ENCODE measurements at regions not wholly inside any gene's neighbourhood (a gene's known extent, or its start where the extent isn't known, plus 50 kb on each side); places are given as distances from the start of the nearest gene placed in this dataset.
"Not testable (repeated sequence)": the region's sequence is repeated elsewhere in the genome, so short reads cannot be mapped to it uniquely, and the experiment has no call there.

DNA sequence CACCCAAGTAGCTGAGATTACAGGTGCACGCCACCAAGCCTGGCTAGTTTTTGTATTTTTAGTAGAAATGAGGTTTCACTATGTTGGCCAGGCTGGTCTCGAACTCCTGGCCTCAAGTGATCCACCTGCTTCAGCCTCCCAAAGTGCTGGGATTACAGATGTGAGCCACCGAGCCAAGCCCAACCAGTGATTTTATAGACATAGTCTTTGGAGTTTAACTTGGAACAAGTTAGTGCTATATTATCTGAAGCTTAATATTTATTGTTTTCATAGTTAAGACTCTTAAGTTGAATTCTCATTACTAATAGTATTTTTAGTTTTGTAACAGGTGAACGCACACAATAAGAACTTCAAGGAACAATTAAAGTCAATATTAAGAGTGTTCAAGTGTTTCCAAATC lies 122.1 kb downstream of the SPAG6 start:
- H3K4me1 Mint-ChIP-seq (ENCODE audit: low read depth); H3K4me3 Mint-ChIP-seq; H3K27ac Mint-ChIP-seq; H3K9me3 Mint-ChIP-seq; DNase-seq; H3K36me3 Mint-ChIP-seq (ENCODE audit: low read depth): not testable (repeated sequence)
- peaks cover 22% of the 10 kb centered on the region for H3K27me3 Mint-ChIP-seq (ENCODE audit: insufficient read depth)

GRCh38 chr10:22468570-22469320 lies 123.4 kb downstream of the SPAG6 start:
- TF ChIP-seq, protein P1, sequence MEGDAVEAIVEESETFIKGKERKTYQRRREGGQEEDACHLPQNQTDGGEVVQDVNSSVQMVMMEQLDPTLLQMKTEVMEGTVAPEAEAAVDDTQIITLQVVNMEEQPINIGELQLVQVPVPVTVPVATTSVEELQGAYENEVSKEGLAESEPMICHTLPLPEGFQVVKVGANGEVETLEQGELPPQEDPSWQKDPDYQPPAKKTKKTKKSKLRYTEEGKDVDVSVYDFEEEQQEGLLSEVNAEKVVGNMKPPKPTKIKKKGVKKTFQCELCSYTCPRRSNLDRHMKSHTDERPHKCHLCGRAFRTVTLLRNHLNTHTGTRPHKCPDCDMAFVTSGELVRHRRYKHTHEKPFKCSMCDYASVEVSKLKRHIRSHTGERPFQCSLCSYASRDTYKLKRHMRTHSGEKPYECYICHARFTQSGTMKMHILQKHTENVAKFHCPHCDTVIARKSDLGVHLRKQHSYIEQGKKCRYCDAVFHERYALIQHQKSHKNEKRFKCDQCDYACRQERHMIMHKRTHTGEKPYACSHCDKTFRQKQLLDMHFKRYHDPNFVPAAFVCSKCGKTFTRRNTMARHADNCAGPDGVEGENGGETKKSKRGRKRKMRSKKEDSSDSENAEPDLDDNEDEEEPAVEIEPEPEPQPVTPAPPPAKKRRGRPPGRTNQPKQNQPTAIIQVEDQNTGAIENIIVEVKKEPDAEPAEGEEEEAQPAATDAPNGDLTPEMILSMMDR (IDR thresholded peaks at IDR 0.05): no peak
- DNase-seq: no peak
- H3K27me3 Mint-ChIP-seq (ENCODE audit: insufficient read depth): peaks cover 19% of the 10 kb centered on the region
- H3K4me1 Mint-ChIP-seq (ENCODE audit: low read depth): no peaks in the 10 kb centered on the region
- H3K9me3 Mint-ChIP-seq: no peaks in the 10 kb centered on the region
- H3K27ac Mint-ChIP-seq: no peak overlapping the region
- no peak overlapping the region for H3K4me3 Mint-ChIP-seq
- no peaks in the 10 kb centered on the region for H3K36me3 Mint-ChIP-seq (ENCODE audit: low read depth)

DNA sequence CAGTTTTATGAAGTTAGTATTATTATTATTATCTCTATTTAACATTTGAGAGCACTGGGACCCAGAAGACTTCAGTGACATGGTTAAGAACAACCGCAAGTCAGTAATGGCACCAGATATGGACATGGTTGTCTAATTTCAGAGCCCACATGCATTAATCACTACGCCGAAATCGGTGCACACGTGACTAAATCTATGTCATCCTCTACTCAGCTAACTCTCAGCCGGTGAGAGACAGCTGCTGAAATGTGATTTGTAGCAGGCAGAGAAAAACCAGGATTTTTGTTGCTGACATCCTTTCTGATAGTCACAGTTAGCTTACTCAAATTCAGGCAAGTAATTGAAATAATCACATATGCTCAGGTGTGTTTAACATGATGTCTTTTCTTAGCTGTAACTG lies 127.7 kb downstream of the SPAG6 start:
- Mint-ChIP-seq H3K4me1 (ENCODE audit: low read depth) (no peaks in the 10 kb centered on the region), H3K4me3 (no peak overlapping the region), H3K27ac (no peak overlapping the region), H3K36me3 (ENCODE audit: low read depth) (peaks cover 5% of the 10 kb centered on the region; the same call in 1 of the 2 replicates), H3K27me3 (ENCODE audit: insufficient read depth) (peaks cover 27% of the 10 kb centered on the region), H3K9me3 (peaks cover 5% of the 10 kb centered on the region; the same call in 1 of the 2 replicates)
- no peak for DNase-seq
- TF ChIP-seq, protein P1 (IDR thresholded peaks at IDR 0.05): no peak

GRCh38 chr10:22473459-22473858 lies 128.2 kb downstream of the SPAG6 start:
- H3K27me3 Mint-ChIP-seq (ENCODE audit: insufficient read depth): peaks cover 28% of the 10 kb centered on the region
- H3K4me1 Mint-ChIP-seq (ENCODE audit: low read depth): no peaks in the 10 kb centered on the region
- TF ChIP-seq, protein P1 (IDR thresholded peaks at IDR 0.05): no peak
- DNase-seq: no peak
- H3K9me3 Mint-ChIP-seq: peaks cover 5% of the 10 kb centered on the region; the same call in 1 of the 2 replicates
- peaks cover 5% of the 10 kb centered on the region; the same call in 1 of the 2 replicates for H3K36me3 Mint-ChIP-seq (ENCODE audit: low read depth)
- no peak overlapping the region for H3K4me3 Mint-ChIP-seq
- no peak overlapping the region for H3K27ac Mint-ChIP-seq

DNA sequence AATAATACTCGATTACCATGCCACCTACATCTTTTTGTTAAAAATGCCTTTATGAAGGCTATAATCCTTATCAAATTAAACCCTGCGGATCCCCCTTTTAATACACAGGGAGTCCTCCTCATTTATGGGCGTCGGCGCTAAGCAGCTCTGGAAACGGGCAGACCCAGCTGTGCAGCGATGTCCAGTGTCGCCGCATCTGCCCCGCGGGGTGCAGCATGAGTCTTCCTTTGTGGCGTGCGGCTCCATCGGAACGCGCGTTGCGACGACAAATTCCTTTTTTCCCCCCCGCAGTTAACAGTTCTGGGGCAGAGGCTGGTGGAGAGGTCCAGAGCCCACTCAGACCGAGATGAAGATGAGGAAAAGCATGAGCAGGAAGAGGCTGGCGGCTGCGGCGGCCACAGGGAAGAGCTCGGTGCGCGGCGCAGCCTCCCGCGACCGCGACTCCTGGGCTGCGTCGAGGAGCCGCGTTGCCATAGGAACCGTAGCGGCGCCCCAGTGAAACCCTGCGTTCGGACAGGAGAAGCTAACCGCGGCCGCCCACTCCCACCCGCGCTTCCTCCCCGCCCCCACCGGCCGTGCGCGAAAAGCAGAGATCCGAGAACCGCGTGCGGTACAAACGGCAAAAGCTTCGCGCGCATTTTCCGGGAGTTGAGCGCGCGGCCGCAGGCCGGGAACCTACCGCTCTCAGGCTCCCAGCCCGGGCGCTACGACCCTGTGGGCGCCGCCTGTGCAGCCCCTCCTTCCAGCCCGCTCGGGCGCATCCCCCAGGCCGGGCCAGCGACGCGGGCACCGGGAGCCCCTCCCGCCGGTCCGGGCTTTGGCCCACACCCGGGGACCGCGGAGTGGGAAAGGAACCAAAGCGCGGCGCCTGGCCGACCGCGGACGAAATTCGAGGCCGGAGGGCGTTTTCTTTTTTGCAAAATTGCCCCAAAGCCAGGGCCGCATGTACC lies 130.6 kb downstream of the SPAG6 start:
- no peaks in the 10 kb centered on the region for H3K4me1 Mint-ChIP-seq (ENCODE audit: low read depth)
- no peak overlapping the region for H3K27ac Mint-ChIP-seq
- TF ChIP-seq, protein P1 (IDR thresholded peaks at IDR 0.05): no peak
- no peak overlapping the region for H3K4me3 Mint-ChIP-seq
- DNase-seq: no peak
- peaks cover 27% of the 10 kb centered on the region for H3K27me3 Mint-ChIP-seq (ENCODE audit: insufficient read depth)
- peaks cover 5% of the 10 kb centered on the region; the same call in 1 of the 2 replicates for H3K36me3 Mint-ChIP-seq (ENCODE audit: low read depth)
- H3K9me3 Mint-ChIP-seq: peaks cover 5% of the 10 kb centered on the region; the same call in 1 of the 2 replicates
